Liver (tissue), 3 donors: ENCODE measurements at regions not wholly inside any gene's neighbourhood (a gene's known extent, or its start where the extent isn't known, plus 50 kb on each side); places are given as distances from the start of the nearest gene placed in this dataset.

Source experiments
- CTCF ChIP-seq: fragments of 150-350 bp; IDR thresholded peaks from 2 replicates; pipeline ENCODE4 v1.5.1; 2017; ENCODE audit warnings: improper control_type of control experiment, low read depth, low read length; ENCODE audit not compliant: missing input control
- JUND ChIP-seq, 2 donors: IDR thresholded peaks; 2 replicates each; pipeline ENCODE4 v1.6.1; 2016; ENCODE audit warnings: antibody characterized with exemption in 2 of 2
- MAX ChIP-seq: IDR thresholded peaks from 2 replicates; pipeline ENCODE4 v1.6.1; 2016; ENCODE audit warnings: antibody characterized with exemption
- RXRA ChIP-seq, 2 donors: IDR thresholded peaks; 2 replicates each; pipeline ENCODE4 v1.6.1; 2017 to 2018; ENCODE audit warnings: antibody characterized with exemption in 2 of 2, mild to moderate bottlenecking in 1 of 2
- donor health status: healthy.
- donor health status: healthy.

- no peak for TF ChIP-seq CTCF
- TF ChIP-seq RXRA (IDR thresholded peaks at IDR 0.05), result no peak
- no peak for TF ChIP-seq JUND (IDR thresholded peaks at IDR 0.05)
- TF ChIP-seq MAX, result no peak
Observed at GRCh38 chr14:54147282-54147681, 190.7 kb upstream of the BMP4 start.
